ENCODE measurements at regions not wholly inside any gene's neighbourhood (a gene's known extent, or its start where the extent isn't known, plus 50 kb on each side); places are given as distances from the start of the nearest gene placed in this dataset.

DNA sequence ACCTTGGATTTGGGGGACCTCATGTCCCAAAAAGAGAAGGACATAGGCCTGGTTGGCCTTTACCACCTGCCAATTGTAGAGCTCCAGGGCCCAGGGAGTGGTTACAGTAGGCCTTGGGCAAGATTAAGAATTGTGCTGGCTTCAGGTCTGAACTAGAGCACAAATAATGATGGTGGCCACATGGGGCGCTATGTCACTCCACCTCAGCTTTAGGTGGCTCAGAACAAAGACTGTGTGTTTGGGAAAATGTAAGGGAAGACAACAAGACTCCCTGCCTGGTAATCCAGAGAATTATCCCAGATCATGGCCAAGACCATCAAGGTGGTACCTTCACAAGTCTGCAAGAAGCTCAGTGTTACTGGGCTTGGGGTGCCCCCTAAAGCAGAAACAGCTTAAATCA, 224.9 kb upstream of the OPRM1 start:
- no peak for ATAC-seq
- no peak for DNase-seq (ENCODE audit: missing footprints)
- intact Hi-C loops (cut with DNase I), result no loop called here

DNA sequence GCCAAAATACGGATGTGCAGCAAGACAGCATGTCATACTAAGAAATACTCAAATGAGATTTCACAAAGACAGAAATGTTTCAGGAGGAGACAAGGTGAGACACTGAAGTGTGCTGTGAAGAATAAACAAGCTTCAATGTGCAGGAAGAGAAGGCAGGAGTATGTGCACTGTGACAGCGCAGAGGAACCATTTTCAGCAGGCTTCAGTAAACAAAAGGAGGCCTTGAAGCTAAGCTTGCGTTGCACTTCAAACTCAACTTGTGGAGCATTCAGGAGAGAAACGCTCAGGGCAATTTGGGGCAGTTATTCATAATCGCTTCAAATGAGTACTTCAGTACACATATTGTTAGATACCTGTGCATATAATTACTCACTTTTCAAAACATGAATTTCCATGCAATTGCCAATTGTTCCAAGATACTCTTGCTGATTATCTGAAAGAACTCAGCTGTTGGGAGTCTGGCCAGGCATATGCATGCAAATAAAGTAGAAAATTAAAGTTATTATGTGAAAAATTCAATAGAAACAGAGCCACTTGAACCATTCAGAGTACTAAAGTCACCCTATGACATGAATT, 234.2 kb upstream of the OPRM1 start:
- intact Hi-C loops (cut with DNase I), result no loop called here
- ATAC-seq (no peak), DNase-seq (ENCODE audit: missing footprints) (no peak)

DNA sequence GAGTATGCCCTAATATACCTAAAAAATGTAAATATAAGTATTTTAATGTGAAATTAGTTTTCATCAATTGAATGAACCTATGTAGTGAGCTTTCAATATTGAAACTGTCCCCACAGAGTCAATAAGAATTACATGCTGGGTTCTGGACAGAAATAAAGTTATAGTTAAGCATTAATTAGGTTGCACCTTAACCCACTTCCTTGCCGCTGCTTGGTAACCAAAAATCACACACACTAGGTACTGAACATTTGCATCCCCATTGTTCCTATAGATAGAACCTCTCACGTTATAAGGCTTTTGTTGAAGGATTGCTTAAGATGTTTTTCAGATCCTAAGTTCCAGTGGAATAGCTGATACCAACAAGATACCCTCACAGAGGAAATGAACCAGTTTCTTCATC, 237.1 kb upstream of the OPRM1 start:
- no peak for ATAC-seq
- no peak for DNase-seq (ENCODE audit: missing footprints)
- intact Hi-C loops (cut with DNase I), result no loop called here

DNA sequence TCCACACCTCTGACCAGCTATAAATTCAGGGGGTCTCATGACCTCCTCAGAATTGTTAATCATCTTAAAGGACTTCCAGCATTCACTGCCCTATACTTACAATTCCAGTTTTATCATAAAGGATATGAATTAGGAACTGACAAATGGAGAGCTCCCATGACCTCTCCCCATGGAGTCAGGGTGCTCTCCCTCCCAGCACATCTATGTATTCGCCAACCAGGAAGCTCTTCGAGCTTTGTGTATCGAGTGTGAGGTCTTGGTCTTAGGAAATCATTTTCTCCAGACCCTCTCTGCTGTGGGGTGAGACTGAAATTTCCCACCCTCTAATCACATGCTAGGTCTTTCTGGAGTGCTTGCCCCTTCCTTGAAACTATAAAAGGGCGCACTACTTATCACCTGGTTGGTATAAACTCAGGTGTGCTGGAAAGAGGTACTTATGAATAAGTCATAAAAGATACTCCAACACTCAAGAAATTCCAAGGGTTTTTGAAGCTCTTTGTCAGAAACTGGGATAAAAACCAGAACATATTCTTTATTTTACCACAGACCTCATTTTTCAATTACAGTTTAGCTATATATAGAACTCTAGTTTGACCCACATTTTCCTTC, 238.4 kb upstream of the OPRM1 start:
- DNase-seq (ENCODE audit: missing footprints), result no peak
- ATAC-seq, result no peak
- intact Hi-C loops (cut with DNase I), result no loop called here

DNA sequence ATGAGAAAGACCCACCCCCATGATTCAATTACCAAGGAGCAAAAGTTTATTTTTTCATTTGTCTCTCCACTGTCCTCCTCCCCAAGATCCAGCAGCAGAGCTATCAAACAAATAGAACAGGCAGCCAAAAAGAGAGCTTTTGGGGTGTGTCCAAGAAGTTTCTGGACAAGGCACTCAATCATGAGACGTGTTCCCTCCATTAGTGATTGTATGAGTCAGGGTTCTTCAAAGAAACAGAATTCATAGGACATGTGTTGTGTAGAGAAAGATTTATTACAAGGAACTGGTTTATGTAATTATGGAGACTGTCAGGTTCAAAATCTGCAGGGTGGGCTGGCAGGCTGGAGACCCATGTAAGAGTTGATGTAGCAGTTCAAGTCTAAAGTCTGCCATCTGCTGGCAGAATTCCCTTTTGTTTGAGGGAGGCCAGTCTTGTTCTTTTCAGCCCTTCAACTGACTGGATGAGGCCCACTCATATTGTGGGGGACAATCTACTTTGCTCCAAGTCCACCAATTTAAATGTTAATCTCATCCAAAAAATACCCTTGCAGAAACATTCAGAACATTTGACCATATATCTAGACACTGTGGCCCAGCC, 248.1 kb upstream of the OPRM1 start:
- ATAC-seq (no peak), DNase-seq (ENCODE audit: missing footprints) (no peak)
- intact Hi-C loops (cut with DNase I), result no loop called here

DNA sequence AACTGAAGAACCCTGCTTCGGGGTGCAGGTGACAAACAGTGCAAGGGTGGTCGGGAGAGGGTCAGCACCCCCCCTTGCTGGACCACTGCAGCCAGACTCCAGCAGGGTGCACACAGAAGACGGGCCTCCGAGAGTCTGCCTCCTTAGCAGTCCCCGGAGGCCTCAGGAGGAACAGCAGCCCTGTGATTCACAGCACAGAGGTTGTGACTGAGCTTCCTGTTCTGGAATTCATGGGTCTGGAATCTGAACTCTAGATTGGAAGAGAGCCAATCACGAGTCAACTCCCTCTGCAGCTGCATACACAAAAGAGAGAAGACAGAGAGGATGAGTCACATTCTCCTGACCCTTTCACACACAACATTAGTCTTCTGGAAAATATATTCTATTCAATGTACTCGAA, 249.0 kb upstream of the OPRM1 start:
- ATAC-seq, result no peak
- no peak for DNase-seq (ENCODE audit: missing footprints)
- intact Hi-C loops (cut with DNase I), result no loop called here

DNA sequence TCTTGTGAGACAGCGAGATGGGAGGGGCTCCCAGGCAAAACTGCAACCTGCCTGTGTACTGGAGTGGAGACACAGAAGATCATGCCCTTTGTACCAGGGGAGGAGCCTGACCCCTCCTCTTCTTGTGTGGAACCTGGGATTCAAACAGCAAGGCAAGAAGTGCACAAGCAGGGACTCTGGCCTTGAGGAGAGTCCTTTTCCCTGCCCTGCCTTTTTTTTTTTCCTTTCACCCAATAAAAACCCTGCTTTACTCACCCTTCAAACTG, 251.8 kb upstream of the OPRM1 start:
- ATAC-seq (no peak), DNase-seq (ENCODE audit: missing footprints) (no peak)
- intact Hi-C loops (cut with DNase I), result no loop called here

DNA sequence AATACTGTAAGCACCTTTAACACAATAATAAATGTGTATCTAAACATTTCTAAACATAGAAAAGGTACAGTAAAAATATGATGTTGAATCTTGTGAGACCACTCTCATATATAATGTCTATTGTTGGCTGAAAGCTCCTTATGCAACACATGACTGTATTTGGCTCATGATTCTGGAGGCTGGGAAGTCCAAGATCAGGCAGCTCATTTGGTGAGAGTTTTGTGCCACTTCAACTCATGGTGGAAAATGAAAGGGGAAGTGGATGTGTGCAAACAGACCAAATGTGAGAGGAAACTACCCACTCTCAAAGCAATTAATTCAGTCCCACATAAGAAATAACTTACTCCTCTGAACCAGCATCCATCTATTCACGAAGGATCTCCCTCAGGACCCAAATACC, 257.7 kb upstream of the OPRM1 start:
- no peak for ATAC-seq
- DNase-seq (ENCODE audit: missing footprints), result no peak
- intact Hi-C loops (cut with DNase I), result no loop called here

DNA sequence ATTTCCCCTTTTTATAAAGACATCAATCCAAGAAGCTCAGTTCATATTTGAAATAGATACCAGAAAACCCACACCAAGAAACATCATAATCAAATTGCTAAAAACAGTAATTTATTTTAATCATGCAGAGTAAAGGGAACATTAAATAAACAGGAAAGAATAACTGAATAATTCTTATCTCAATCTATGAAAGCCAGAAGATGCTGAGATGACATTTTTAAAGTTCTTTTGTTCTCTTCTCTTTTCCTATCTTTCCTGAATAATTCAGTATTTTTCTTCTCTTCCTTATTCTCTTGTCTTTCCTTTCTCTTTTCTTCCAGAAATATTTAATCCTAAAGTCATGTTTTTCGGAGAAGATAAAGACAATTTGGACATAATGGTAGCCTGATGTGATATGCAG, 259.0 kb upstream of the OPRM1 start:
- intact Hi-C loops (cut with DNase I), result no loop called here
- ATAC-seq, result no peak
- no peak for DNase-seq (ENCODE audit: missing footprints)

DNA sequence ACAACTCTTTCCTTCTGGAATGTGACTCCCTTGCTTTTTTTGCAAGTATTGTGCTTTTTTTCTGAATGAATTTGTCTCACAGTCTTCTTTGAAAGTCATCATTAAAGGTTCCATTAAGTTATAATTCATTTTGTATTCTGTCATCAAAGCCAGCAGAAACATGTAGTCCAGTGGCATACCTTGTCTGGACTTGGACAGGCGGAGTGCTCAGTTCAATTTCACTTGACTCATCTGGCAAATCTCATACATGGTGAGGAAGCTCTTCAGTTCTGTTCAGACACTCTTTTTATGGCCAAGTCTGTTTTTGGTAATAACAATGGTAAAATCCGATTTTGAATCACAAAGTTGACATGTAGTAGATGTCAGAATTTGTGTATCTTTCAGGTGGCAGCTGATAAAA, 260.8 kb upstream of the OPRM1 start:
- intact Hi-C loops (cut with DNase I), result no loop called here
- no peak for ATAC-seq
- DNase-seq (ENCODE audit: missing footprints), result no peak

DNA sequence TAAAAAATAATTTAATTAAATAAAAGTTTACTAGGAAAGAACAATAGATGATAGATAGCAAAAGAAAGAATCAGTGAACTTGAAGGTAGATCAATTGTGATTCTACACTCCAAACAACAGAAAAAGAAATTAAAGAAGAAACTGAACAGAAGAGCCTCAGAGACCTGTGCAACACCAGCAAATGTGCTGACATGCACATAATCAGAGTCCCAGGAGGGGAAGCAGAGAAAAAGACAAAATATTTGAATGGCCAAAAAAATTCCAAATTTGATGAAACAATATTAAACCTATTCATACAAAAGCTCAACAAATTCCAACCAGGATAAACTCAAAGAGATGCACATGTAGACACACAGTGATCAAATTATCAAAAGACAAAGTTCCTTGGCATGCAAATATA, 267.5 kb upstream of the OPRM1 start:
- ATAC-seq, result no peak
- intact Hi-C loops (cut with DNase I), result no loop called here
- DNase-seq (ENCODE audit: missing footprints), result no peak

DNA sequence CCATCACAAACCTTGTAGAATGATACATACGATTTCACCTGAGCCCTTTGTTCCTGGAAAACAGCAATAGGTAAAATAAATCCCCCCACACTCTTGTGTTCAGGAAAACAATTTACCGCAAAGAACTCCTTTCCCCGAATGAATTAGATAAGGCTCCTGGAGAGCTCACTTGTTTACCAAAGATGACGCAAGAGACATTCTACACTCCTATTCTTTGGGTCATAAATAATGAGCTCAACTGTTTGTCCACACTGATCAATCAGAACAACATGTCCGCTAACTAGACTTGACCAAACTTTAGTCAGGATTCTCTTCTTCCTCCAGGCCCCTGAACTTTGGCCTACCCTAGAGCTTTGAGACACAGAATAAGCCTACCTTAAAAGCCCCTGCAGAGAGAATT, 271.9 kb upstream of the OPRM1 start:
- DNase-seq (ENCODE audit: missing footprints) (no peak), ATAC-seq (no peak)
- intact Hi-C loops (cut with DNase I), result no loop called here

DNA sequence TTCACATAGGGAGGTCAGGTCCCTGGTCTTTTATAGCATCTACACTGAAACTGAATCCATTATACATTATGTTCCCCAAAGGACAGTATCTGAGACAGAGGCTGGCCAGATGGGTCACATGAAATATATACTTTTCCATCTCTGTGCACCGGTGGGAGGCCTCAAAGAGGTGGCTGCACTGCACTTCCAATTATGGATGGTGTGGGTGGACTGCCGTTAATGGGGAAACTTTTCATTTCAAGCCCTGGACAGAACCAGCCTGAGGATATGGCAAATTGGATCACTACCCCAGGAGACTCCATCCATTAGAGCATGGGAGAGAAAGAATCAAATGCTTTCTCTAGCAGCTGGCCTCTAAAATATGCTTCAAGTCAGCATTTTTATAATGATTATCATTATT, 280.5 kb upstream of the OPRM1 start:
- intact Hi-C loops (cut with DNase I), result no loop called here
- ATAC-seq, result no peak
- no peak for DNase-seq (ENCODE audit: missing footprints)

DNA sequence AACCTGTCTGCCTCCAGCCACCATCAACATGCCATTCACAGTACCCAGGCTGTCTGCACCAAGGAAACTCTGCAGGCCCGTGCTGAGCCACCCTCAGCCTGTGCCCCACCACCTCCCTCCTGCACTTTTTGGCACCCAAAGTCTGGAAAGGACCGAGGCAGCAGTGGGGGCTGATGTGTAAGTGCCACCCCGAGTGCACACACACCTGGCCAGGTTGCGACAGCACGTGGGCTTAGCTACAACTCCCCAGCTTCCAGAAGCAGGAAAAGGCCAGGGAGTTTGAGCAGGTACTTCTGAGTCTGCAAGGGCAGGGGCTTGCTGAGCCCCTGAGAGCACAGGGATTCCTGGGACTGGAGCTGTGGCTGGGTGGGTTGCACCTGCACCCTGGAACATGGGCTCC, 303.3 kb upstream of the OPRM1 start:
- no peak for ATAC-seq
- intact Hi-C loops (cut with DNase I), result no loop called here
- DNase-seq (ENCODE audit: missing footprints), result no peak

DNA sequence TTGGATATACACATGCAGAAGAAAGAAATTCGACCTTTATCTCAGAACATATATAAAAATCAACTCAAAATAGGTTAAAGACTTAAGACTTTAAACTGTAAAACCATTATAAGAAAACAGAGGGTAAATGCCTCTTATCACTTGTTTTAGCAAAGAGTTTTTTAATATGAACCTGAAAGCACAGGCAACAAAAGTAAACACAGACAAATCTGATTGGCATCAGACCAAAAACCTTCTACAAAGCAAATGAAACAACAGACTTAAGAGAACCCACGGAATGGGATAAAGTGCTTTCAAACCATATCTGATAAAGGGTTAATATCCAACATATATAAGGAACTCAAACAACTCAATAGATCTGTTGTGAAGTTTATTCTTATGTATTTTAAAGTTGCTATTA, 309.9 kb upstream of the OPRM1 start:
- intact Hi-C loops (cut with DNase I), result no loop called here
- DNase-seq (ENCODE audit: missing footprints) (no peak), ATAC-seq (no peak)

DNA sequence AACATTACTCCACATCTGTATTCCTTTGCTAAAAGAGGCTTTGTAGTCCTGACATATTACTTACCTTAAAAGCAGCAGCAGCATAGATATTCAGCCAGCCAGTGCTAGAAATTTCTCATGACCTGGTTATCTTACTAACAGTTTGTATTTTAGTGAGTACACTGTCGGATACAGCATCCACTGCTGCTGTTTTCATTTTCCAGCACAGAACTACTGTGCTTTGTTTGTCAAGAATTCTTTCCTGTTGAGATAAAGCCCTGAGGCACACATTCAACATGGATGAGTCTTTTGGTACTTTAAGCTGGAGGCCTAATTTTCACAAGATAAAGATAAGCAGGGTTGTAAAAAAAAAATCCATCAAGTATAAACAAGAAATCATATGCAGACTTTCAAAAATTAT, 311.2 kb upstream of the OPRM1 start:
- intact Hi-C loops (cut with DNase I), result no loop called here
- ATAC-seq, result no peak
- DNase-seq (ENCODE audit: missing footprints), result no peak

DNA sequence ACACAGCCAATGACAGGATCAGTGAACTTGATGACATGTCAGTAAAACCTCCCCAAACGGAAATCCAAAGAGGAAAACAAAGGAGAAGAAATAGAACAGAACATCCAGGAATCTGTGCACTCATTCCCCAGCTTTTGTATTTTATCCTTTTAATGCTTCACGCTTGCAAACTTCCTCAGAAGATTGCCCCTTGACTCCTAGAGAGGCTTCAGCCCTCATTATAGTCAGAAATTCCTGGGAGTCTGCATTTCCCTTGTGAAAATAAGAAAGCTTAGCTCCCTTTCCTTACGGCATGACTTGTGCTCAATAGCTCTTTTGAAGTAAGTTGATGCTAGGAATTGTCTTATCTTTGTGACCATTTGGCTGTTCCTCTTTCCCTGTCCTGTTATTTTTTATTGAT, 313.6 kb upstream of the OPRM1 start:
- intact Hi-C loops (cut with DNase I), result no loop called here
- DNase-seq (ENCODE audit: missing footprints) (no peak), ATAC-seq (no peak)

DNA sequence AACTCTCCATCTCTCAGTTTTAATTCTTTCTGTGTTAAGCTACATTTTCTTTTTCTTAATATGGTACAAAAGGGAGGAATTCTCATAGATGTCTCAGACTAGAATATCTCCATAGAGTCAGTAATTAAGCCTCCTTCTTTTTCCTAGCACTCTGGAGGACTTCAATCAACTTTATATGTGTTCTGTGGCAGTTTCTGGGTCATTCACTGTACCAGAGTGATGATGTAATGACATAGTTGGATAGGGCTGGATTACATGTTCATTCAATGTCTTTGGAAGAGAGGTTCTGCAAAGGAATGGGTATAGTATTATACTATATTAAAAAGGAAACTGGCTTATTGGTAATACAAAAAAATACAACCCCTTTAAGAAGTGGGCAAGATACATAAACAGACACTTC, 318.3 kb upstream of the OPRM1 start:
- intact Hi-C loops (cut with DNase I), result no loop called here

DNA sequence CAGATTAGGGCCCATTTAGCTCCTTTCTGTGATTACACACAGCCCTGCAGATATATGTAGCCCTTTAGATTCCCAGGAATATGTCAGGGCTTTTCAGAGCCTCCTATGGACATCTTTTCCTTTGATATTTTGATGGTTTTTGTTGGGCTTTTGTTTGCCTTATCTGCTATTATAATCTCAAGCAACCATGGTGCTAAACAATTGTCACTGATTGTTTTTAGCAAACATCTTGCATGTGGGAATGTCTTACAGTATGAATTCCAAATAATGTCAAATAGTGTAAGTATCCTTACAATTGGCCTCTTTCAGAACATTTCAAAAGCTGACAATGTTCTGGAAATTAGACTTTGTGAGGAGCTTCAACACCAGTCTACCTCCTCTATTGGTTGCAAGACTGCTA, 333.6 kb upstream of the OPRM1 start:
- ATAC-seq (no peak), DNase-seq (ENCODE audit: missing footprints) (no peak)
- intact Hi-C loops (cut with DNase I), result no loop called here

More for the DNA sequence above, 318.3 kb upstream of the OPRM1 start:
- no peak for DNase-seq (ENCODE audit: missing footprints)
- no peak for ATAC-seq

DNA sequence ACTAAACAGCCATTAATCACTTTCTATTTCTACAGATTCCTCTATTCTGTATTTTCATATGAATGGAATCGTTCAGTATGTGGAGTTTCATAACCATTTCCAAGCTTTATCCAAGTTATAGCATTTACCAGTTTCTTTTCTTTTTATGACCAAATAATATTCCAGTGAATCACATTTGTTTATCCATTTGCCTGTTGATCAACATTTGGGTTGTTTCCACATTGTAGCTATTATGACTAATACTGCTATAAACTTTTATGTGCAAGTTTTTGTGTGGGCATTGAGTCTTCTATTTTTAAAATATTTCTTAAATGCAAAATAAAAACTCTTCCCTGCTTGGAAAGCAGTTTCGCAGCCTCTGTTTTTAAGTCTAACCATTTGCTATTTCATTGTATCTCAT, 336.4 kb upstream of the OPRM1 start:
- DNase-seq (ENCODE audit: missing footprints), result no peak
- ATAC-seq, result no peak
- intact Hi-C loops (cut with DNase I), result no loop called here

DNA sequence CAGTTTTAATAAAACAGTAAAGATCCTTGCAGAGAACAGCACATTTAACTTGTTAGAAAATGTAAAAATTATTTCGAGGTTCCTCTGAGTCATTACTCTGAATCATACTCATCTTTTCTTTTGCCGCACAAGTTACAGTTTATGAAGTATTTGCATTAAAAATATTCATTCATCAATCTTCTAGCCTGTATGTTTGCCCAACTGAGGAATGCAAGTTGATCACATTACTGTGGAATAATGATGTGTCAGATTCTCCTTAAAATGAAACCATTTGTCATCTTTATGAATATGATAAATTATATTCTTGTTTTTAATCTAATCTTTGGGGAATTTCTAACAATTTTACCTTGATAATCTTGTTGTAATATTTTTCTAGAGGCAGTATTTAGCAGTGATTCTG, 340.4 kb upstream of the OPRM1 start:
- no peak for DNase-seq (ENCODE audit: missing footprints)
- ATAC-seq, result no peak
- intact Hi-C loops (cut with DNase I), result no loop called here

All from Right ventricle myocardium inferior (tissue), 1 donor.